Activated naive CD8-positive, alpha-beta T cell treated with anti-CD3 and anti-CD28 coated beads, Interleukin-2, amount 50 U/mL, for 16 hours (primary cell): ENCODE measurements at regions not wholly inside any gene's neighbourhood (a gene's known extent, or its start where the extent isn't known, plus 50 kb on each side); places are given as distances from the start of the nearest gene placed in this dataset.

Source experiments
- DNase-seq: peaks from one replicate; pipeline ENCODE4 v3.0.0-alpha.2; 2020; ENCODE audit warnings: low read depth, low spot score

GRCh38 chrX:148363471-148364235 lies 136.8 kb upstream of the AFF2 start:
- DNase-seq, result no peak

GRCh38 chrX:148365233-148365632 lies 135.2 kb upstream of the AFF2 start:
- no peak for DNase-seq

- no peak for DNase-seq
Observed at GRCh38 chrX:148371291-148371690, 129.1 kb upstream of the AFF2 start.

DNA sequence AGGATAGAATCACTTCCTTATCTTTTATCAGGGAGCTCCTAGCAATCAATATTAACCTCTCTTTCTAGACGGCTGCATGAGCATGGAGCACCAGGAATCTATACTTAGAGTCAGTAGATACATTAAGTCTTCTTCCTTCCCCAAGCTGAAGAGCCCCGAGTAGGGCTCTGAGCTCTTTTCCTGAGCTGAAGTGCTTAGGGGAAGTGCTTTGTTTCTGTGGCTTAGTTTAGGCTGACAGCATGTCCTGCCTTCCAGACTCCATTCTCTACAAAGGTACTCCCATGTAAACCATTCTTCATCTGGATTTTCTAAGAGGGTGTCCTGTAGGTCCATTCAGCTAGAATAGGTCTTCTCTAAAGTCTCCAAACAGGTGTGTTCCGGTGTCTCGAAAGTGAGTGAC lies 127.5 kb upstream of the AFF2 start:
- no peak for DNase-seq

DNA sequence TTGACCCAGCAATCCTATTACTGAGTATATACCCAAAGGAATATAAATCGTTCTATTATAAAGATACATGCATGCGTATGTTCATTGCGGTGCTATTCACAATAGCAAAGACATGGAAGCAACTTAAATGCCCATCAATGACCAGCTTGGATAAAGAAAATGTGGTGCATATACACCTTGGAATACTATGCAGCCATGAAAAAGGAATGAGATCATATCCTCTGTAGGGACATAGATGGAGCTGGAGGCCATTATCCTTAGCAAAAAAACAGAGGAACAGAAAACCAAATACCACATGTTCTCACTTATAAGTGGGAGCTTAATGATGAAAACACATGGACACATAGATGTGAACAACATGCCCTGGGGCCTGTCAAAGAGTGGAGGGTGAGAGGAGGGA lies 124.1 kb upstream of the AFF2 start:
- no peak for DNase-seq

- DNase-seq, result no peak
Observed at GRCh38 chrX:148380107-148380506, 120.3 kb upstream of the AFF2 start.

DNA sequence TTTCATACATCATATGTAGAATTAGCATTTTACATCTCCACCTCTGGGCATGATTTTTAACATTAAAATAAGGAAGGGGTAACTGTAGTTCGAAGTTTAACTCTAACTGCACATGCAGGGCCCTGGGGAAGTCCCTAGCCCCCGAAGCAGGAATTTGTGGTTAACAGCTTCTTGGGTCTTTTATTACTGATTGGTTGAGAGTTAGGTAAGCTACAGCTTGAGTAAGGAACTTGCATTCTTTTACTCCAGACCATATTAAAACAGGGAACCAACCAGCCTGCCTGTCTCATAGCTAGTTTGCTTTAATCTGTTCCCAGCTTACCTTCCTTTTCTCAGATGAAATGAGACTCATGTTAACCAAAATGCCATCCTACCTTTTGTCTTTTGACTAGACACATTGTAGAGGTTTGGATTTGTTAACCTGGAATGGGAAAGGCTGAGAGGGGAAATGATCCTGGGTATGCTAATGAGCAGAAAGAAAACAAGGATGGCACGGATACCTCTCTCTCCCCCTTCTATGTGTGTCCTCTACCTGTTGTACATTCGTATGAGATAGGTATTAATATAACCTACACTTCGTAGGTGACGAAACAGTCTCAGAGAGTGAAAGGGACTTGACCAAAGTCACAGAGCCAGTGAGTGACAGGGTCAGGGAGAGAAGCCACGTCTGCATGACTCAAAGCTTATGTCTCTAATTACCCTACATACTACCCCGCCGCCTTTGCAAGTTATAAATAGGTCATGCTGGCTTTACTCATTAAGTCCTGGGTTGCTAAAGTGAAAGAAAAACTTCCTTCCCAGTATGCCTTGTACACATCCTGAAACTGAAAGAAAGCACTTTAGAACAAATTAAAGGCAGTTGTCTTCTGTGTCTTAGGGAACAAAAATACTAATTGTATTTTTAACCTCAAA lies 119.5 kb upstream of the AFF2 start:
- DNase-seq, result peak; percentile 11

GRCh38 chrX:148381603-148382002 lies 118.8 kb upstream of the AFF2 start:
- DNase-seq, result no peak

DNA sequence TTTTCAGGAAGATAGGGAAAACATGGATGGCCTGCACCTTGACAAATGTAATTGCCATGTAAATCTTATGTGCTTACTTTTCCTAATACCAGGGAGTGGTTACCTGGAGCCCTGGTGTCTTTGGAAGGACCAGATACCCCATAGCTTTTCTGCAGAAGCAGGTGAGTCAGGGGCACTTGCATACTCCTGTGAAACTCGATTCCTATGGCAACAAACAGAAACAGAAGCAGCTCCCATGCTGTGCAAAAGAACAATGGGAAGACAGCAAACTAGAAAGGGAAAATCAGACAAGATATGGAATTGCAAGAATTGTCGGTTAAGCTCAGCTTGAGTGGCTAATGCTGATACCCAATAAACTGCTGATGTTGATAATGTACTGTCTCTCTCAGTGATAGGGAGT lies 117.4 kb upstream of the AFF2 start:
- DNase-seq, result no peak

DNA sequence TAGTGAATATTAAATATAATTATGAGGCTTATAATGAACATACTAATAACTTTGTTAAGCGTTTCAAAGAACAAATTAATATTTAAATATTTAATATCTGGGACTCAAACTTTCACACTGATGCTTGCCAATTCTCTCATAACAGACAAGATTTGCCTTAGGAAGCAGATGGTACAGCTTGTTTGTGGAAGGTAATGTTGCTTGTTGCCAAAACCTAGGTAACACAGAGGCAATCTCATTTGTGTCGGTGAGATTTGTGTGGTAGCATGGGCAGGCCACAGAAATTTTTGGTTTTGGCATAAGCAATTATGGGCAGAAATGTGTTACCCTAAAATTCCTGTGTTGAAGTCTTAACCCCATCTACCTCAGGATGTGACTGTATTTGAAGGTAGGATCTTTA lies 114.9 kb upstream of the AFF2 start:
- no peak for DNase-seq

GRCh38 chrX:148389629-148390028 lies 110.8 kb upstream of the AFF2 start:
- DNase-seq, result no peak

DNA sequence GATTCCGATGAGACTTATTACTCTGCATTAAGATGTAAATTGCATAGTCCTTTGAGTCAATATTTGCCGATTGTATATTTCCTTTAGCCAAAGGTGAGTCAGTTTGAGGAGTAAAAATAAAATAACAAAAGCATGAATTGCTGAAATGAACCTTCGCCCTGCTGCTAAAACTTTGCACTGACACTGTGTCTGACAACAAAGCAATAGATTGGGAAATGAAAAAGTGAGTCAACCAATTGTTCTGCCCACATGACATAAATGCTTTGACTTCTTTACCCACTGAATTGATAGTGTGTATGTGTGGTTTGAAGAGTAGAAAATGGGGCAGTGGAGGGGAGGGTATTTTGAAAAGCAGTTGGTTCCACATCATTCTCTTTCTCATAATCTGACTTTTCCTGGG lies 88.4 kb upstream of the AFF2 start:
- no peak for DNase-seq

GRCh38 chrX:148416142-148416541 lies 84.3 kb upstream of the AFF2 start:
- DNase-seq, result no peak

DNA sequence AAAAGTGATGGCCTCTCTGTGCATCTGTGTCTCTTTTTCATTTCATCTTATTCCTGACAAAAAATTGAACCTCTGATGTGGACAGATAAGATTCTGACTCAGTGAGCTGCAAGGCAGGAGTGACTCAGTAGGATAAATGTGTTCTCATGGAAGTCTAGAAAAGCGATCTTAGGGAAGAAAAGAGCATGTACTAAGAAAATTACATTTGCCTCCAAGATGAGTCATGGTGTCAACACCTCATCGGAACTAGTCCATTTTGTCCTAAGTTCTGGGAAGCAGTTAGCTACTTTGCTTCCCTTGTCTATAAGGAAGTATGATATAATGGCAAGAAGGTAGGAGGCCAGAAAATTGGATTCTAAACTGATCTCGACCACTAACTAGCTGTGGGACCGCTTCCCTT lies 83.5 kb upstream of the AFF2 start:
- no peak for DNase-seq

DNA sequence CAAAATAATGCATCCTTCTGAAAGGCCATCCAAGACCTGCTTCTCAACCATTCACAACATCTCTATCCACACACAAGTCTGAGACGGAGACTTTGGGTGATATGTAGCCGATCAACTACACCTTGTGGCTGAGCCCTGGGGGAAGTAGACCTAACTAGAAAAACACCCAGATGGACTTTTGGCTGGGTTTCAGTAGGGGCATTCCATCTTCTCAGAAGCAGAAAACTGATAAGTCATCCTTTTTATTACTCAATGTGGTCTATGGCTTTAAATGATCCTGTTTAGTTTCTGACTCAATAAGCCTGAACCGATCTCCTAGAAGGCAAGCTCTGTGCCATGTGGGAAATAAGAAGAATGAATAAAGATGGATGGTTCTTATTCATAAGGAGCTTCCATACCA lies 82.5 kb upstream of the AFF2 start:
- DNase-seq, result no peak

DNA sequence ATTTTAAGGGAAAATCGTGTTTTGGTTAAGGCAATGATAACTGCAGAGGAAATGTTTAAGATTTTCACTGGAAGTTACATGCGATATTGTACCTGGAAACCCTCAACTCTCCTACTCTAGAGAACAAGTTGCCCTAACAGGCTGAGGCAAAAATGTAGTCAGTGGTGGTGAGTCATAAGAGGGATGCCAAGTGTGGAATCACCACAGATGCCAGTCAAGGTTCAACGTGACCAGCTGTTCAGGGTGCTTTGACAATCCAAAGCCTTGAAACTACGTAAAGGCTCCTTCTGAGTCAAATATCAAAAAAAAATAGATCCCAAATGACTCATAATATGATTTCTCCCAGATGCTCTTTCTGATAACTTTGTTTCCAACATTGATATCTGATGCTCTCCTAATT lies 77.9 kb upstream of the AFF2 start:
- DNase-seq, result no peak

DNA sequence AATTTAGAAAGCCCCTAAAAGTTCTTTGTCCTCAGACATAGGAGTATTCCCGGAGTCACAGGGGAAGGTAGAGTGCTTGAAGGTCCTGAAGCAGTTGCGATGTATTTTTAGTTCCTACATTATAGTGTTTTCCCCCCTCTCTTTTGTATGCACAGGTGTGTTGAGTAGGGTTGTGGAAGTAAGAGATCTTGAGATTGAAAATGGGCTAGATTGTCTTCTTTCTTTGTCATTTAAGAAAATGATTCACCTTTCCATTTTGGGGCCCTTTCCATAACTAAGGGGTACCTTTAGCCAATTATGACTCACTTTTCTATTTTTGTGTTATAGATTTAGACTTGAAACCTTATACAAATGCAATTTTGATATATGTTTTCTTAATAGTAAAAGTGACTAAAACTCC lies 75.8 kb upstream of the AFF2 start:
- DNase-seq, result no peak

DNA sequence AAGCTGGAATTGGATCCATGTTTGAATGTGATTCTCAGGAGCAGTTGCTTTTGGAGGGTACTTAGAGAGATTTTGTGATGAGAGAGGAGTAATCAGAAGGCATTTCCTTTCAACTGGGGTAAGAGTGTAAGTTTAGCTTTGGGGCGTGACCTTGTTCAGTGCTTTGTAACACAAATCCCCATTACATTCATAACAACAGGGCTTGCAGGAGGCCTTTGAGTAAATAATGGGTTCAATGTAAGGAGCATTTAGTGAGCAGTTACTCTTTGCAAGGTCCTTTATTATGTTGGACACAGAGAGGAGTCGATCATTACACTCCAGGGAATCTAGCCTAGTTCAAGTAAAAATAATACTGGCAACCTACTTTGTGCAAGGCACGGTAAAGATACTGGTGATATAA lies 74.0 kb upstream of the AFF2 start:
- DNase-seq, result no peak

DNA sequence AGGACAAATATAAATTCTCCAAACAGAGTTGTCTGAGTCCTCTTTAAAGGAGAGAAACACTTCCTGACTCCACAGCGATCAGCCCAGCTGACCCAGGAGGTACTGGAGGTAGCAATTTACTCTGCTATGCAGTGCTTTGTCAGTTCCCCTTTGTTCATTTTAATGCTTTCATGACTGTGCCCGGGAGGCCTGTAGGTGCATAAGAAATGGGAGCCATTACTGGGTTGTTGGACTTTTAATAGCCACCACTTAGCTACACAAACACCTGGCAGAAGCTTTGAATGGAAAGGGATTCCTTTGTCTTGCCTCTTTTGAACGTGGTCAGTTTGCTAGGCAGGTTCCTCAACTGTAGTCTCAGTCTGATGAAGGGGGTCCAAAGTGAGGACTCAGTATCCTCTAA lies 59.0 kb upstream of the AFF2 start:
- no peak for DNase-seq

- no peak for DNase-seq
Observed at GRCh38 chrX:148443216-148443615, 57.2 kb upstream of the AFF2 start.

DNA sequence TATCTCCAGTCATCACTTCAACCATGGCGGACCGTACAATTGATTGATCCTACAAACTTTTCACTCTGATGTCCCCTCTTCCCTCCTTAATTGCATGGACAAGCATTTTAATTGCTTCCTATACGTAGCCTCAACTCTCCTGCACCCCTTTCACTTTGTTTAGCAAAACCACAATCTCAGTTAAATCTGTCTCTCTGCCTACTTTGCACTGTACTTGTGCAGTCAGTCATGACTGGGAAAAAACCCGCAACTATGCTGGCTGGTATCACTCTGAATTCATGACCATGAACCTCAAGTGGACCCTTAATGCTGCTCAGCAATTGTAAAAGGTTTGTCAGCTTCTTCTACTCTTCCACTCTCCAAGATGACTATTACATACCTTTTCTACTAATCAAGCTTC lies 51.7 kb upstream of the AFF2 start:
- no peak for DNase-seq
